Vagina (tissue), 2 donors: ENCODE measurements at regions not wholly inside any gene's neighbourhood (a gene's known extent, or its start where the extent isn't known, plus 50 kb on each side); places are given as distances from the start of the nearest gene placed in this dataset.

Source experiments
- DNase-seq, 2 donors: peaks; one replicate each; pipeline ENCODE4 v3.0.0-alpha.2; 2017; ENCODE audit errors: extremely low spot score in 2 of 2
- H3K27ac ChIP-seq: fragments of 200-600 bp; sonication (generic); one replicate; pipeline ENCODE4 v1.5.1; 2019
- H3K27me3 ChIP-seq: fragments of 200-600 bp; sonication (generic); one replicate; pipeline ENCODE4 v1.5.1; 2019
- H3K36me3 ChIP-seq, 2 donors: fragments of 200-600 bp; sonication (generic); one replicate each; pipeline ENCODE4 v1.5.1; 2017 to 2019
- H3K4me1 ChIP-seq: fragments of 200-600 bp; sonication (generic); one replicate; pipeline ENCODE4 v1.5.1; 2019
- H3K4me3 ChIP-seq, 2 donors: fragments of 200-600 bp; sonication (generic); 1 replicate in 1 of 2; 2 replicates in 1 of 2; pipeline ENCODE4 v1.5.1; 2016 to 2019
- H3K9me3 ChIP-seq: fragments of 200-600 bp; sonication (generic); one replicate; pipeline ENCODE4 v1.5.1; 2019
- CTCF ChIP-seq, 3 experiments: fragments of 450-650 bp in 2 of 3; fragments of 200-600 bp in 1 of 3; sonication (generic) in 1 of 3; IDR thresholded peaks; one replicate each; pipeline ENCODE4 v1.5.1; 2017 to 2019; ENCODE audit warnings: antibody characterized with exemption in 3 of 3, mild to moderate bottlenecking in 2 of 3, moderate library complexity in 2 of 3
- POLR2A ChIP-seq, 2 donors: fragments of 450-650 bp; IDR thresholded peaks; one replicate each; pipeline ENCODE4 v1.6.1; 2017; ENCODE audit warnings: antibody characterized with exemption in 2 of 2, mild to moderate bottlenecking in 2 of 2, moderate library complexity in 2 of 2
- POLR2AphosphoS5 ChIP-seq, 2 donors: sonication (generic); formaldehyde crosslinking; IDR thresholded peaks; one replicate each; pipeline ENCODE4 v1.9.0; 2017; ENCODE audit warnings: antibody characterized with exemption in 2 of 2, mild to moderate bottlenecking in 2 of 2, low read depth in 1 of 2; ENCODE audit not compliant: insufficient read depth in 1 of 2
- intact Hi-C: fragments of 100-400 bp; cut with DNase I; formaldehyde crosslinking; loops from one replicate; pipeline ENCODE4 v1.15.1; 2023

DNA sequence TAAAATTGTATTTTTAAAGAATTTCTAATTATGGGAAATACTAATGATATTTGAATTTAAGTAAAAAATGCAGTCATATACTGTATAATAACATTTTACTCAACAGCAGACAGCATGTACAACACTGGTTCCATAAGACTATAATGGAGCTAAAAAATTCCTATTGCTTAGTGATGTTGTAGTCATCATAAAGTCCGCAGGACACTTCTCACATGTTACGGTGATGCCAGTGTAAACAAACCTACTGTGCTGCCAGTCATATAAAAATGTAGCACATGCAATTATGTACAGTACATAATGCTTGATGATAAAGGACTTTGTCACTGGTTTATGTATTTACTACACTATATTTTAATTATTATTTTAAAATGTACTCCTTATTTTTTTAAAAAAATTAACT is 629.3 kb downstream of the IPMK start:
- Histone ChIP-seq H3K4me1 (no peaks in the 10 kb centered on the region), H3K27ac (no peak overlapping the region), H3K4me3 (no peak overlapping the region), H3K9me3 (no peaks in the 10 kb centered on the region), H3K27me3 (no peaks in the 10 kb centered on the region), H3K36me3 (no peaks in the 10 kb centered on the region)
- DNase-seq = no peak
- intact Hi-C loops = no loop called here
- TF ChIP-seq POLR2AphosphoS5 (IDR thresholded peaks at IDR 0.05; ENCODE audit: insufficient read depth in 1 of 2, low read depth in 1 of 2) = no peak
- TF ChIP-seq CTCF (IDR thresholded peaks at IDR 0.05) = no peak
- TF ChIP-seq POLR2A (IDR thresholded peaks at IDR 0.05) = no peak

- TF ChIP-seq CTCF (IDR thresholded peaks at IDR 0.05) (no peak), POLR2A (IDR thresholded peaks at IDR 0.05) (no peak), POLR2AphosphoS5 (IDR thresholded peaks at IDR 0.05; ENCODE audit: insufficient read depth in 1 of 2, low read depth in 1 of 2) (no peak)
- Histone ChIP-seq H3K9me3 (no peaks in the 10 kb centered on the region), H3K36me3 (no peaks in the 10 kb centered on the region), H3K27ac (no peak overlapping the region), H3K4me1 (no peaks in the 10 kb centered on the region), H3K4me3 (no peak overlapping the region), H3K27me3 (no peaks in the 10 kb centered on the region)
- DNase-seq = no peak
- intact Hi-C loops = no loop called here
These were observed 639.0 kb downstream of the IPMK start for GRCh38 chr10:57628592-57629284.

DNA sequence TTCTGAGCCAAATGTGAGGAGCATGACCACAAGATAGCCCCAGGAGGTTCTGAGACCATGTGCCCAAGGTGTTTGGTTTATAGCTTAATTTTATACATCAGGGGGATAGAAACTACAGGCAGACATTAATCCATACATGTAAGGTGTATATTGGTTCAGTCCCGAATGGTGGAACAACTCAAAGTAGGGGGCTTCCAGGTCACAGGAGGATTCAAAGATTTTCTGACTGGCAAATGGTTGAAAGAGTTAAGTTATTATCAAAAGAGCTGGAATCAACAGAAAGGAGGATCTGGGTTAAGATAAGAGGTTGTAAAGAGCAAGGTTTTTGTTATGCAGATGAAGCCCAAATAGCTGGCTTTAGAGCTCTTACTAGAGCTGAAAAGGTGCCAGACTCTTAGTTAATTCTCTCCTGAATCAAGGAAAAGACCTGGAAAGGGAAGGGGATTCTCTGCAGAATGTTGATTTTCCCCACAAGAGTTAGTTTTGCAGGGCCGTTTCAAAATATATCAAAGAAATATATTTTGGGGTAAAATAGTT is 640.0 kb downstream of the IPMK start:
- TF ChIP-seq POLR2A (IDR thresholded peaks at IDR 0.05) (no peak), CTCF (IDR thresholded peaks at IDR 0.05) (no peak), POLR2AphosphoS5 (IDR thresholded peaks at IDR 0.05; ENCODE audit: insufficient read depth in 1 of 2, low read depth in 1 of 2) (no peak)
- Histone ChIP-seq H3K36me3 (no peaks in the 10 kb centered on the region), H3K4me1 (no peaks in the 10 kb centered on the region), H3K27ac (no peak overlapping the region), H3K9me3 (no peaks in the 10 kb centered on the region), H3K4me3 (no peak overlapping the region), H3K27me3 (no peaks in the 10 kb centered on the region)
- intact Hi-C loops = no loop called here
- DNase-seq = no peak

DNA sequence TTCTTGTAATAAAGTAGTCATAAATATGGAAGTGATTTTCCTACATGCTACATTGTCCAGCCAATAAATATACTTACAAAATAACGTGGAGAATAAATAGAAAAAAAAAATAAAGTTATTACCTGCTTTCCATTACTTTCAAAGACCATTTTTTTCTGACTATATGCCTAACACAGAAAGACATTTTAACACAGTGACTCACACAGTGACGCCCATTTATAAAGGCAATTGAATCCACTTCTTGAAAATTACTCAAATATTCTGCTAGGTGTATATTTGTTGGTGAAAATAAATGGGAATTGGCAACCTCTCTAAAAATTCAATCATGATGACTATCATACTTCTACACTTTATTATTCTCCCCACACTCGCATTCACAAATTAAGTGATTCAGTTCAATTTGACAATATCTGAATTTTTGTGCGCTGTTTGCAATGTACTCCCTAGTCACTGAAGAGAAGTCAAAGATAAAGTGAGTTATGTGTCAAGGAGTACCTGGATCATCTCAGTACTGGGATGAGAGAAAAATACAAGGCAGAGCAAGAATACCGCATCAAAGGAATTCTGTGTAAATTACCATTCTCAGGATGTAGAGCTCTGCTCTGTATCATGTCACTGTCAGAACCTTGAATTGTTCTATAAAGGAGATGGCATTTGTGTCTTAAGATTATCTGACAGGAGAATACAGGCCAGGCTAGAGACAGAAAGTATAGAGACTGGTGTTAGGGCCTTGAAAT is 642.7 kb downstream of the IPMK start:
- DNase-seq = no peak
- Histone ChIP-seq H3K4me1 (no peaks in the 10 kb centered on the region), H3K36me3 (no peaks in the 10 kb centered on the region), H3K9me3 (no peaks in the 10 kb centered on the region), H3K27ac (no peak overlapping the region), H3K27me3 (no peaks in the 10 kb centered on the region), H3K4me3 (no peak overlapping the region)
- intact Hi-C loops = no loop called here
- no peak for TF ChIP-seq CTCF (IDR thresholded peaks at IDR 0.05)
- no peak for TF ChIP-seq POLR2AphosphoS5 (IDR thresholded peaks at IDR 0.05; ENCODE audit: insufficient read depth in 1 of 2, low read depth in 1 of 2)
- no peak for TF ChIP-seq POLR2A (IDR thresholded peaks at IDR 0.05)

DNA sequence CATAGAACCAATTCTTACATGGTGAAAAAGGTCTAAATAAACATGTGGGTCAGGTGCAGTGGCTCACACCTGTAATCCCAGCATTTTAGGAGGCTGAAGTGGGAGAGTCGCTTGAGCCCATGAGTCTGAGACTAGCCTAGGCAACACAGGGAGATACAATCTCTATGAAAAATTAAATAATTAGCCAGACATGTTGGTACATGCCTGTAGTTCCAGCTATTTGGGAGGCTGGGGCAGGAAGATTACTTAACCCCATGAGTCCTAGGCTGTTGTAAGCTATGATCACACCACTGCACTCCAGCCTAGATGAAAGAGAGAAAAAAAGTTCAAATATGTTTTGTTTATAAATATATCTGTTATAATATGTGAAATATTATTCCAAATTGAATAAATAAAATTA is 643.6 kb downstream of the IPMK start:
- no peaks in the 10 kb centered on the region for H3K4me1 ChIP-seq
- TF ChIP-seq POLR2A (IDR thresholded peaks at IDR 0.05) (no peak), POLR2AphosphoS5 (IDR thresholded peaks at IDR 0.05; ENCODE audit: insufficient read depth in 1 of 2, low read depth in 1 of 2) (no peak), CTCF (IDR thresholded peaks at IDR 0.05) (no peak)
- intact Hi-C loops = no loop called here
- H3K27ac ChIP-seq = no peak overlapping the region
- no peaks in the 10 kb centered on the region for H3K9me3 ChIP-seq
- no peak for DNase-seq
- H3K27me3 ChIP-seq = no peaks in the 10 kb centered on the region
- H3K4me3 ChIP-seq = no peak overlapping the region
- H3K36me3 ChIP-seq = no peaks in the 10 kb centered on the region
